HG03280 (cell line): ENCODE measurements at regions not wholly inside any gene's neighbourhood (a gene's known extent, or its start where the extent isn't known, plus 50 kb on each side); places are given as distances from the start of the nearest gene placed in this dataset.

Experiments
- ATAC-seq: cut with Tn5 transposase; IDR thresholded peaks from one replicate; pipeline ENCODE4 v1.9.1; 2021; ENCODE audit warnings: mild to moderate bottlenecking, moderate library complexity; ENCODE audit not compliant: unreplicated experiment

GRCh38 chr4:33306131-33306530, 2586.0 kb downstream of the PCDH7 start:
- ATAC-seq, result no peak

- no peak for ATAC-seq
These were observed 2595.9 kb downstream of the PCDH7 start for GRCh38 chr4:33316033-33316432.

- ATAC-seq, result no peak
These were observed 2596.4 kb downstream of the PCDH7 start for GRCh38 chr4:33316578-33316977.

GRCh38 chr4:33323393-33323792, 2603.2 kb downstream of the PCDH7 start:
- ATAC-seq, result no peak

DNA sequence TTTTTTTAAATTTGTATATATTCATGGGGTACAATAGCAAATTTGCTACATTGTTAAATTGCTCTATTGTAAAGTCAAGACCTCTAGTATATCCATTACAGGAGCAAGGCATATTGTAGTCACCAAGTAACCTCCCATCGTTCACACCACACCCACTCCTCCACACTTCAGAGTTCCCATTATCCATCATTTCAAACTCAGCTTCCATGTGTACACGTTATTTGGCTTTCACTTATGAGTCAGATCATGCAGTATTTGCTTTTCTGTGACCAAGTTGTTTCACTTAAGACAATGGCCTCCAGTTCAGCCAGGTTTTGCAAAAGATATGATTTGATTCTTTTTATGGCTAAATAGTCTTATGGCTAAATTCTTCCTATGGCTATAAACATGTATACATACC, 2614.2 kb downstream of the PCDH7 start:
- no peak for ATAC-seq

DNA sequence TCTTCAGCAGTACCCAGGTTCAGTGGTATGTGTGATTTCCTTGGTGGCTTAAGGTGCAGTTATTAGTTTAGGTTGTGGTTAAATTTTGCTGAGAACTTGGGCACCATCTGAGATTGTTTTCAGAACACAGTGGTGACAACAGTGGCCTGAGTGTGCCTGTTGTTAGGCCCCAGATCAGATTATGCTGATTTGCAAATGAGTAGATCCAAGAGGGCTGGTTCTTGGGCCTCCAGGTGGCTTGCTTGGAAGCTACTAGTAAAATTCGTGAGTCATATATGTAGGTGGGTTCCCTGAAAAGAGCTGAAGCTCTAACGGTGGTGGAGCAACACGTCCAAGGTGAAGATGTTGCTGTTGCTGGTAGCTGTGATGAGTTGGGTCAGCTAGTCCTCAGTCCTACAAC, 2619.6 kb downstream of the PCDH7 start:
- ATAC-seq, result no peak

- no peak for ATAC-seq
These were observed 2620.0 kb downstream of the PCDH7 start for GRCh38 chr4:33340168-33340567.

GRCh38 chr4:33349376-33349775, 2629.2 kb downstream of the PCDH7 start:
- no peak for ATAC-seq

DNA sequence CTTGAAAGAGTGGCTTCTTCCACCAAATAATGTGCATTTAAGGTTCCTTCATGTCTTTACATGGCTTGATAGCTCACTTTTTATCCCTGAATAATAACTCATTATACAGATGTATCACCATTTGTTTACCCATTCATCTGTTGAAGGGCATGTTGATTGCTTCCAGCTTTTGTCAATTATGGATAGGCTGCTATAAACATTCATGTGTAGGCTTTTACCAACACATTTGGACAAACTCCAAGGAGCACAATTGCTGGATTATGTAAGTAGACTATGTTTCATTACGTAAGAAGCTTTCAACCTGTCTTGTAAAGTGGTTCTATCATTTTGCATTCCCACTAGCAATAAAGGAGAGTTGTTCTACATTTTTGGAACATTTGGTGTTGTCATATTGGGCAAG, 2637.0 kb downstream of the PCDH7 start:
- ATAC-seq, result no peak

GRCh38 chr4:33369446-33369845, 2649.3 kb downstream of the PCDH7 start:
- no peak for ATAC-seq

DNA sequence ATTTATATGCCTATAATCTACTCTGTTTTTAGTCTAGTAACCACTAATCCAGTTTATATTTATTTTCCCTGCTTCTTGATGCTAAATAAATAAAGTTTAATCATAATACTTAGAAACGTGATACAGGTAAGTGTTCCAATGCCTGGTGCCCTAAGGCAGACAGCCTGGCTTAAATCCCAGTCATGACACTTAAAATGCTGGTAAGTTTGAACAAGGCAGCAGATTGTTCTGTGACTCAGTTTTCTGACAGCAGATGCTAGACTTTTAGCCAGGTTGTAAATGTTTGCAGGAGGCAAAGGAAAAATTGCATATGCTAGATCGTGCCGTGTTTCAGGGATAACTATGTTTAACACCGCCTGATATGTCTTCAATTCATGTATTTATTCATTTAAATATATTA, 2661.6 kb downstream of the PCDH7 start:
- ATAC-seq, result no peak

- ATAC-seq, result no peak
These were observed 2666.6 kb downstream of the PCDH7 start for GRCh38 chr4:33386764-33387163.

DNA sequence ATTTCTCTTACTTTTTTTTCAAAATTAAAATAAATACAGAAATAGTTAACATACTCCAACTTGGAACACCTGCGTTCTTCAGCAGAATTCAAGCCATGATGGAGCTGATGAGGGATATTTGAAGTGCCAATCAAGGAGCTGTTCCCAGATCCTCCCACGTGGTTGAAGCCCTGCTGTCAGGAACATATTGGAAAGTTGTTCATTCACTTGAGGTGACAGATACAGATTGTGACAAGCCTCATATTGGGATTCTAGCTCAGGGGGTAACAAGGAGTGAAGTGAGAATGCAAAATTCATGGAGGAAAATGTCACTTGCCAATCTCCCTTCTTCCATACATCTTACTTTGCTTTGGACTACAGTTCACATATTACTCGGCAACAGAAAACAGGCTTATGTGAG, 2670.8 kb downstream of the PCDH7 start:
- no peak for ATAC-seq

GRCh38 chr4:33395731-33396485, 2675.7 kb downstream of the PCDH7 start:
- no peak for ATAC-seq

DNA sequence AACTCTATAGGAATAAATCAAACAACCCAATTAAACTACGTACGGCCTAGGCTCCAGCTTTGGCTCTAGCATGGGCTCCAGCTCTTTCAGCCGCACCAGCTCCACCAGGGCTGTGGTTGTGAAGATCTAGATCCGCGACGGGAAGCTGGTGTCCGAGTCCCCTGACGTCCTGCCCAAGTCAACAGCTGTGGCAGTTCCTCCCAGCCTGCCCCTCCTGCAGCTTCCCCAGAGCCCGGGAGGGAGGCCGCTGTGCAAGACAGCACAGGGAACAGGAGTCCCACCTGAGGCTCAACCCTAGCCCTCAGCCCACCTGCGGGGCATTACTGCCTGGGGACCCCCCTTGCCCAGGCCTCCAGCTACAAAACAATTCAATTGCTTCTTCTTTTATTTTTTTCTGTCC, 2680.3 kb downstream of the PCDH7 start:
- no peak for ATAC-seq

- no peak for ATAC-seq
These were observed 2687.3 kb downstream of the PCDH7 start for GRCh38 chr4:33407496-33407895.

- no peak for ATAC-seq
These were observed 2691.0 kb downstream of the PCDH7 start for GRCh38 chr4:33411182-33411581.

DNA sequence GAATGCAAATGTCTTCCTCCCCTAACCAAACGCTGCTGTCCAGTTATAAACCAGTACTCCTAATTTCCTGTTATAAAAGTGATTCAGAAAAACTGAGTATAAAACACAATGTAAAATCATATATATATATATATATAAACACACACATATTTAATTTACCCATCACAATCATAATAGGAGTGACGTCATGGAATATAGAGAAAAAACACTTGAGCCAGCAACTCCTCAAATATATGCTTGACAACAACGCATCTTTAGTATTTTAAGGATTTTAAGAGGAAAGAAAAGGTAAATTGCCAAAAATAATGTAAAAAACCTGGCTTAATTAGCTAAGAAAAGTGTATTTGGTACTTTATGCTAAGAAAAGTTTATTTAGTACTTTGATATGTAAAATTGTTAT, 2701.7 kb downstream of the PCDH7 start:
- no peak for ATAC-seq

DNA sequence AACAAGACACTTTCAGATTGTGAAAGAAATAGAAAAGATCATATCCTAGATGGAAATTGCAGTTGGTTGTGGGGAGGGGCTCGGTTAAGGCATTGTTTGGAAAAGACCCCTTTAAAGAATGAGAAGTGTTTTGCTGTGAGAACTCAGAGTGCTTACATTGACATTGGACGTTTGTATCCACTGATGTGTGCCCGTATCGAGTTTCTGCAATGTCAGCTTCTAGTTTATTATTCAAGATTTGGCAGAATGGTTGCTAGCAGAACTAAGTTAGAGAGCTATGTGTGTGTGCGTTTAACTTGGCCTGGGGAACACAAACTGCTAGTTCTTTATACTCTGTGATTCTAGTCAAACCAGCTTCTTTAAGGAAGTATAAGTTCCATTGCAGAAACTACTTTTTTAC, 2702.5 kb downstream of the PCDH7 start:
- no peak for ATAC-seq

DNA sequence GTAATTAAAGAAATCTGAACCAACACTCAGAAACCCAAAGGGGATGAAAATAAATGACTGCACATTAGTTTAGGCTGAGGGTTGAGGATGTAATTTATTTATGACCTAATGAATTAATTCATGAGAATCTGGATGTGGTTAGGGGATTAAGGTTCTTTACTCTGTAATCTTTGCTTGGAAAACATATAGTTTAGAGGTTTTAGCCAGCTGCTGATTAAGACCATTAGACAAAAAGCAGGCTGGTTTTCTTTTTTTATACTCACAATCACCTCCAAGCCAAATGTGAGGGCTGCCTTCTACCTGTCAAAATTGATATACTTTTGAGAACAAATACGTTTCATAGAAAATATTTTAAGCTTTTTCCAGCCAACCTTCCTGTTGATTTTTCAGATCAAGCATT, 2705.8 kb downstream of the PCDH7 start:
- no peak for ATAC-seq

- no peak for ATAC-seq
These were observed 2707.5 kb downstream of the PCDH7 start for GRCh38 chr4:33427676-33428075.

DNA sequence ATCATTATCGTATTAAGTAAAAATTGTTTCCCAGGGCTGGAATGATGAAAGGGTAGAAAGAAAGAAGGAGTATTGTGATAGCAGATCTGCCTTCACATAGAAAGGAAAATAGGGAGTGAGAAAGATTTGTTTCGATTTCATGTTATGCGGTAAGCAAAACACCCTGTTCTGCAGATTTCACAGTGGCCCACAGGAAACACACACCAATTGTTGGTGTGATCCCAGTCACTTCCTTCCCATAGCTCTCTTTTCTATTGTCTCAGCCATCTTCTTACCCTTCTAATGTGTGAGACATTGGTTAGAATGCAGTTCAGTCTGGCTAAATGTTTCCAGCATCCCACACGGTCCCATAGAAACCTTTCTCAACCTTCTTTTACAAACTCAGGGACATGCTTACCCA, 2709.8 kb downstream of the PCDH7 start:
- ATAC-seq, result no peak

DNA sequence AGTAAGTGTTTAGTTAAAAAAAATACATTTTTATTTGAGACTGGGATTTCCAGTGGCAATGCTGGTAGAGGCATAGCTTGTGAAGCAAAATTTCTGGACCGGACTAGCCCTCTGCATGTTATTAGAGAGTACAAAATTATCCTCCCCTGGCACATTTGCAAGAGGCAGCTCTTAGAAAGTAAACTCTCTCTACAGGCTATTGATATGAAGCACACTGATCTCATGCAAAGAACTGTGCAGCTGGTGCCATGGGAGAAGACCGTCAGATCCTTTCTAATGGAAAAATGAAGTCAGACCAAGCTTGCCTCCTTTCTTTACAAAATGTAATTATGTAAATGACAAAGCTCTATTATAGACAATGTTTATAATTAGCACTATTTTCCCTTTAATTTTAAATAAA, 2717.2 kb downstream of the PCDH7 start:
- ATAC-seq, result no peak
